HL-60 (cell line): ENCODE measurements at regions not wholly inside any gene's neighbourhood (a gene's known extent, or its start where the extent isn't known, plus 50 kb on each side); places are given as distances from the start of the nearest gene placed in this dataset.

Source experiments
- DNase-seq, 2 experiments: peaks; one replicate each; pipeline ENCODE4 v3.0.0-alpha.2; 2010 to 2020; ENCODE audit warnings: low read depth in 1 of 2, low spot score in 1 of 2
- H3K27ac ChIP-seq: fragments of 250-450 bp; sonication (Bioruptor Pico); replicated peaks from 2 replicates; pipeline ENCODE4 v1.5.1; 2020; ENCODE audit warnings: mild to moderate bottlenecking, moderate library complexity
- H3K27me3 ChIP-seq: fragments of 250-450 bp; sonication (Bioruptor Pico); 2 replicates; pipeline ENCODE4 v1.5.1; 2021; ENCODE audit warnings: mild to moderate bottlenecking, moderate library complexity; ENCODE audit not compliant: insufficient read depth, poor library complexity, severe bottlenecking
- H3K4me3 ChIP-seq: replicated peaks from 2 replicates; pipeline ENCODE4 v1.5.1; 2011; ENCODE audit warnings: mild to moderate bottlenecking, control low read depth, low read length; ENCODE audit not compliant: insufficient read depth
- CTCF ChIP-seq: IDR thresholded peaks from one replicate; pipeline ENCODE4 v1.5.1; 2011; ENCODE audit warnings: low read length, control low read depth, inconsistent platforms; ENCODE audit not compliant: insufficient read depth
- GABPA ChIP-seq: IDR thresholded peaks from 2 replicates; pipeline ENCODE4 v1.6.1; 2012; ENCODE audit warnings: low read depth
- POLR2AphosphoS5 ChIP-seq: IDR thresholded peaks from 2 replicates; pipeline ENCODE4 v1.6.1; 2012; ENCODE audit warnings: low read depth
- REST ChIP-seq: IDR thresholded peaks from 2 replicates; pipeline ENCODE4 v1.6.1; 2012; ENCODE audit warnings: low read depth; ENCODE audit not compliant: insufficient replicate concordance
- SPI1 ChIP-seq: IDR thresholded peaks from 2 replicates; pipeline ENCODE4 v1.6.1; 2012; ENCODE audit warnings: low read depth, mild to moderate bottlenecking, borderline replicate concordance

GRCh38 chr17:34527908-34528470 is 51.4 kb upstream of the TMEM132E start:
- Histone ChIP-seq H3K4me3 (no peak overlapping the region), H3K27ac (no peak overlapping the region), H3K27me3 (no peaks in the 10 kb centered on the region)
- no peak for DNase-seq
- no peak for TF ChIP-seq REST
- TF ChIP-seq SPI1, result peak; percentile 16; the same call in 1 of the 2 replicates

GRCh38 chr17:34527136-34527907 is 52.1 kb upstream of the TMEM132E start:
- H3K4me3 ChIP-seq, result no peak overlapping the region
- TF ChIP-seq POLR2AphosphoS5 (no peak), SPI1 (no peak), GABPA (no peak), CTCF (no peak), REST (no peak)
- no peaks in the 10 kb centered on the region for H3K27me3 ChIP-seq
- H3K27ac ChIP-seq, result no peak overlapping the region
- no peak for DNase-seq

- Histone ChIP-seq H3K27me3 (no peaks in the 10 kb centered on the region), H3K27ac (no peak overlapping the region), H3K4me3 (no peak overlapping the region)
- no peak for TF ChIP-seq SPI1
- DNase-seq, result no peak
Measured at GRCh38 chr17:34525651-34526050, 53.7 kb upstream of the TMEM132E start.

- Histone ChIP-seq H3K4me3 (no peak overlapping the region), H3K27me3 (no peaks in the 10 kb centered on the region), H3K27ac (no peak overlapping the region)
- DNase-seq, result no peak
- TF ChIP-seq CTCF, result no peak
Measured at GRCh38 chr17:34521955-34522354, 57.4 kb upstream of the TMEM132E start.

- Histone ChIP-seq H3K27ac (no peak overlapping the region), H3K4me3 (no peak overlapping the region), H3K27me3 (no peaks in the 10 kb centered on the region)
- TF ChIP-seq SPI1, result no peak
- peak; percentile 66 for TF ChIP-seq CTCF
- peak in 1 of 2 experiments; percentile 20 for DNase-seq
Measured at GRCh38 chr17:34519282-34519681, 60.1 kb upstream of the TMEM132E start.
